ENCODE measurements at regions not wholly inside any gene's neighbourhood (a gene's known extent, or its start where the extent isn't known, plus 50 kb on each side); places are given as distances from the start of the nearest gene placed in this dataset.

DNA sequence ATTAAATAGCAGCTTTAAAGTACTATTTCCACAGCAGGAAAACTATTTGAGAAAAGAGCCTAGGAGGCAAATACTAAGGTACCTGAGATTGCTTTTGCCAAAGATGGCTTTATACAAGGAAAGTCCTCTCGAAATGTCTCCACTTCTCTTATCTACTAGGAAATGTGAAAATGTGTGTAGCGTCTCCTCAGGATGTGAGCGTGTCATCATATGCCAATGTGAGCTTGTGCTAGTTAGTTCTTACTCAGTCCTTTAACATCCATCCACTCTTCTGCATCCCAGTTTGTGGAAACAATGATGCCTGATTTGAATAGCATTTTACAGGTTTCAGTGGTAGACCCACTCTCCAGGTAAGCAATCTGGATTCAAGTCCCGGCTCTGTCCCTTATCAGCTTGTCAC, 421.0 kb downstream of the DYNC2H1 start:
- FAIRE-seq: no peak
- DNase-seq (ENCODE audit: insufficient read length): no peak
- TF ChIP-seq POLR2AphosphoS5 (IDR thresholded peaks at IDR 0.05; ENCODE audit: low read depth, low read length) (no peak), POLR2A (IDR thresholded peaks at IDR 0.05; ENCODE audit: low read depth, low read length) (no peak), TAF1 (IDR thresholded peaks at IDR 0.05; ENCODE audit: borderline replicate concordance, low read depth, low read length) (no peak)

DNA sequence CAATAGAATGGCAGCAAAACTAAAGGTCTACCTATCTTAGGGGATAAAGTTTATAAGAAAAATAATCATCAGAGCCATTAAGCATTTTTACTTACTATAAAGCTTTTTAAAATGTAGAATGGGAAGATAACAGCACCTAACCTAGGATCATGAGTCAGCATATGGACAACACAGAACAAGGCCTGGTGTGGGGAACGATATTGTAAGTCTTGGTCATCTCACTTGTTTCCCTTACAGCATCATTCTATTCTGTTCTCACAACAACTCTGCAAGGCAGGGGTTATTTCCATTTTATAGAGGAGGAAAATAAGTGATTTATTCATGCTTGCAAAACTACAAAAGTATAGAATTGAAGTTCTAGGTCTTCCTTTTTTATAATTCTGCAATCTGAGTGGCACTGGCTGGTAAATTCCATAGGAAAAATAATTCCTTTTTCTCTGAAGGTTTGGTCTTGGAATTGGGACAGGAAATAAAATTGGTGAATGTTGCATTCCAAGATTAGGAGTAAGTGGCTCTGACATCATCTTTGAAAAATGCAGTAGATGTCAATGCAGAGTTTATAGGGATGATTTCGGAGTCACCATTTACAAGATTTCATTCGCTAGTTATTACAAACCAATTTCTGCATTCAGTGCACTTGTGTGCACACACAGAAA, 423.0 kb downstream of the DYNC2H1 start:
- DNase-seq (ENCODE audit: insufficient read length) (no peak), FAIRE-seq (no peak)
- no peak for TF ChIP-seq POLR2AphosphoS5 (IDR thresholded peaks at IDR 0.05; ENCODE audit: low read depth, low read length)
- TF ChIP-seq POLR2A (IDR thresholded peaks at IDR 0.05; ENCODE audit: low read depth, low read length): no peak
- TF ChIP-seq TAF1 (IDR thresholded peaks at IDR 0.05; ENCODE audit: borderline replicate concordance, low read depth, low read length): no peak

DNA sequence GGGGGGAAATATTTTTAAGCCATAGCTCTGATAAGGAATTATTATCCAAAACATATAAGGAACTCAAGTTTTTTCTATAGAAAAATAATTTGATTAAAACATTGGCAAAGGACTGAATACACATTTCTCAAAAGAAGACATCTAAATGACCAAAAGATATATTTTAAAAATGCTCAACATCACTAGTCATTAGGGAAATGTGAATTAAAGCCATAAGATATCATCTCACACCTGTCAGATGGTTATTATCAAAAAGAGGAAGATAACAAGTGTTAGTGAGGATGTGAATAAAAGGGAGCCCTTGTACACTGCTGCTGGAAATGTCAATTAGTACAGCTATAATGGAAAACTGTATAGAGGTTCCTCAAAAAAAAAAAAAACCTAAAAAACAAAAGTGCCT, 425.0 kb downstream of the DYNC2H1 start:
- no peak for FAIRE-seq

DNA sequence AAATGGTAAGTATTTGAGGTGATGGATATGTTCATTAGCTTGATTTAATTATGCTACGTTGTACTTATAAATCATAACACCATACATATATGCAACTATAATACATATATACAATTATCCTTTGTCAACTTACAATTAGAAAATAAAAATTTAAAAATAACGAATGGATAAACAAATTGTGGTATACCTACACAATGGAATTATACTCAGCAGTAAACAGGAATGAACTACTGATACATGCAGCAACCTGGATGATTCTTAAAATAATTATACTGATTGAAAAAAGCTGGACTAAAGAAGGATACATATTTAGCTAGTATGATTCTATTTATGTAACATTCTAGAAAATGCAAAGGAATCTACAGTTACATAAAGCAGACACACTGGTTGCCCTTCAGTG, 425.7 kb downstream of the DYNC2H1 start:
- no peak for DNase-seq (ENCODE audit: insufficient read length)
- no peak for TF ChIP-seq POLR2A (IDR thresholded peaks at IDR 0.05; ENCODE audit: low read depth, low read length)
- no peak for TF ChIP-seq POLR2AphosphoS5 (IDR thresholded peaks at IDR 0.05; ENCODE audit: low read depth, low read length)
- TF ChIP-seq TAF1 (IDR thresholded peaks at IDR 0.05; ENCODE audit: borderline replicate concordance, low read depth, low read length): no peak
- no peak for FAIRE-seq

More for the DNA sequence above, 425.0 kb downstream of the DYNC2H1 start:
- DNase-seq (ENCODE audit: insufficient read length): no peak
- no peak for TF ChIP-seq POLR2AphosphoS5 (IDR thresholded peaks at IDR 0.05; ENCODE audit: low read depth, low read length)
- TF ChIP-seq TAF1 (IDR thresholded peaks at IDR 0.05; ENCODE audit: borderline replicate concordance, low read depth, low read length): no peak
- TF ChIP-seq POLR2A (IDR thresholded peaks at IDR 0.05; ENCODE audit: low read depth, low read length): no peak

DNA sequence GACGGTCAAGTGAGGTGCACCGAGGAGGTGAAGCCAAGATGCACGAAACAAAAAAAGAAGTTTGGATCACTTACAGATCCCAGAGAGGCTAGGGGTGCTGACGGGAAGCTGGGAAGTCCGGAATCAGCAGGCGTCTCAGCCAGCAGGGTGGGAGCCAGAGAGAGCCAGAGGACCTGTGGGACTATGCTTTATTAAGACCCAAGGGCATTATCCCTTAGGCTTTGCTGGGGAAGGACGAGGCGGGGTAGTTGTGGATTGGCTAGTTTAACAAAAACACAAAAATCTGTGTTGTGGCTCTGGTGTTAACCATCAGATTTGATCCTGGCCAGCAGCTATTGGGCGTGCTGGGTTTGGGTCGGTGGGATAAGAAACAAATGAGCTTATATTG, 427.1 kb downstream of the DYNC2H1 start:
- no peak for TF ChIP-seq TAF1 (IDR thresholded peaks at IDR 0.05; ENCODE audit: borderline replicate concordance, low read depth, low read length)
- TF ChIP-seq POLR2A (IDR thresholded peaks at IDR 0.05; ENCODE audit: low read depth, low read length): no peak
- no peak for FAIRE-seq
- no peak for DNase-seq (ENCODE audit: insufficient read length)

DNA sequence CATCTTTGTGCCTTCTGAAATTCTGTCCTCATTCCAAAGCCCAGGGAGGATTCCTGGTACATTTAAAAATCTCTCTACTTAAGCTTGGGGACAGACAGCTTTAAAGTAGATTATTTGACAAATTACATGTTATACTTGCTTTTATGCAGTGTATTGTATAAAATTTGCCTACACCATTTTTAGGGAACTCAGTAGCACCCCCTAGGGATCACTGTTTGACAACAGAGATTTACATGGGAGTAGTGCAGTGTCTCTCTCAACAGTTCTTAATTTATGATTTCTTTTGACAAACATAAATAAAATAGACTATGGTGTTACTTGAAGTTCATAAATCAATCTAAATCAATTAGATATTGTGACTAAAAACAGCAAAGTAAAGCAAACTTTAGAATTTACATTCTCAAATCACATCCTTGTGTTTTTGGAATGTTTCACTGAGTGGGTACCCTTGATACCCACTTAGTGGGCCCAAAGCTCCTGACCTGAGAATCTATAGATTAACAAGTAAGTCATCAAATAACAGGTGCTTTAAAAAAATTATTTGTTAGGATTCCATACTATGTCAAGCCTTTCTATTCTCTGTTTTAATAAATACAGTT, 428.8 kb downstream of the DYNC2H1 start:
- FAIRE-seq: no peak
- TF ChIP-seq POLR2A (IDR thresholded peaks at IDR 0.05; ENCODE audit: low read depth, low read length) (no peak), POLR2AphosphoS5 (IDR thresholded peaks at IDR 0.05; ENCODE audit: low read depth, low read length) (no peak), TAF1 (IDR thresholded peaks at IDR 0.05; ENCODE audit: borderline replicate concordance, low read depth, low read length) (no peak)

DNA sequence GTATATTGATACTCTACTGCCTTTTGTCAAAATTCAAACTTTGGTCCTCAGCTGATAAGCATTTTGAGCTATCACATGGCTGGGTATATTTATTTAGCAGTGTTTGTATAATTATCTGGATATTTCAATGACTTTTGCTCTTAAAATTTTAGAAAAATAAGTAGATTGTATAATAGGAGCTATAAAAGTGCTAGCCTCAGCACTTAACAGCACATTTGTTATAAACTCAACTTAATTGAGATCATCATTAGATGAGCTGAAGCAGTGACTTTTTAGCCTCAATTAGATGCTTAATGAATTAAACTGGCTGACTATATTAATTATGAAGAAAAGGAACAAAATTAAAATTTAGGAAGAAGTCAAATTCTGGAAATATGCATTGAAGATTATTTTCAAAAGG, 429.9 kb downstream of the DYNC2H1 start:
- TF ChIP-seq TAF1 (IDR thresholded peaks at IDR 0.05; ENCODE audit: borderline replicate concordance, low read depth, low read length) (no peak), POLR2A (IDR thresholded peaks at IDR 0.05; ENCODE audit: low read depth, low read length) (no peak), POLR2AphosphoS5 (IDR thresholded peaks at IDR 0.05; ENCODE audit: low read depth, low read length) (no peak)
- no peak for FAIRE-seq
- DNase-seq (ENCODE audit: insufficient read length): no peak

More for the DNA sequence above, 428.8 kb downstream of the DYNC2H1 start:
- no peak for DNase-seq (ENCODE audit: insufficient read length)

DNA sequence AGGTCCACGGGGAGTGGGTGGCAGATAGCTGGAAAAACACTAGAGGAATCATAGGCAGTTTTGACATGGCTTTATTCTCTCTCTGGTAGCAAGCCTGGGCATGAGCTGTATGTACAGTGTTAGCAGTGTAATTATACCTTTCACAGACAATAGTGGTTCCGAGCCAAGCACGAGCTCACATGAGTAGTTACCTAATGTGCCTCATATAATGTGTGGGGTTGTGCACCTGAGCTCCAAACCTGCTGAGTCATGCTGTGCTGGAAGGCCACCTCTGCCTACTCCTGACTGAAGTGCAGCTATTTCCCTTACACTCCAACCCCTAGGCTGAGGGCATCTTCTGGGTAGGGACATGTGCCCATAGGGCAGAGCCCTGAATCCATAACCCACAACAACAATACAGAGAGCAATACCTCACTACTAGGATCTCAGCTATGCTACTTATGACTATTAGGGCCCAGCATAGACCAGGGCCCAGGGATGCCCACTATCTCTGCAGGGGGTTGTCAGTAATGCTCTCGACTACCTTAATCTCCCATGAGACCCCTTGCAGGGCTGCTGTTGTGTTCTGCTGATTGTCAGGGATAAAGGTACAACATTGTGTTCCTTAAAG, 432.1 kb downstream of the DYNC2H1 start:
- TF ChIP-seq POLR2A (IDR thresholded peaks at IDR 0.05; ENCODE audit: low read depth, low read length) (no peak), TAF1 (IDR thresholded peaks at IDR 0.05; ENCODE audit: borderline replicate concordance, low read depth, low read length) (no peak), POLR2AphosphoS5 (IDR thresholded peaks at IDR 0.05; ENCODE audit: low read depth, low read length) (no peak)
- no peak for FAIRE-seq
- DNase-seq (ENCODE audit: insufficient read length): no peak

DNA sequence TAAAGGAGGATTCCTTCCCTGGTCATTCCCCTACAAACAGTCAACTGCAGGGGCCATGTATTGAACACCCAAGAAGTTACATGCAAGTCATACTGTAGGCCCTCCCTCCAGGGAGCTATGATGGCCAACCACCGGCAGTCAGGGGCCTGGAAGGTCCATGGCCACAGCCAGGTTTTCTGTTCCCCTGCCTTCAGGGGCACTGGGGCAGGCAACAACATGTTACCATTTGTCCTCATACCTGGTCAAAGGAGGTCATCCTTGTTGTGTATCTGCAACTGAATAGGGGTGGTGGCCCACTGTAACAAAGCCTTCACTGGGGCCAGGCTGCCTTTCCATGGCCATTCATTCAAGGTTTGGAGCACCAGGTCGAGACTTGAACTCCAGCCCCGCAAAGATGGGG, 433.6 kb downstream of the DYNC2H1 start:
- FAIRE-seq (no peak), DNase-seq (ENCODE audit: insufficient read length) (no peak)
- TF ChIP-seq POLR2A (IDR thresholded peaks at IDR 0.05; ENCODE audit: low read depth, low read length) (no peak), POLR2AphosphoS5 (IDR thresholded peaks at IDR 0.05; ENCODE audit: low read depth, low read length) (no peak), TAF1 (IDR thresholded peaks at IDR 0.05; ENCODE audit: borderline replicate concordance, low read depth, low read length) (no peak)

DNA sequence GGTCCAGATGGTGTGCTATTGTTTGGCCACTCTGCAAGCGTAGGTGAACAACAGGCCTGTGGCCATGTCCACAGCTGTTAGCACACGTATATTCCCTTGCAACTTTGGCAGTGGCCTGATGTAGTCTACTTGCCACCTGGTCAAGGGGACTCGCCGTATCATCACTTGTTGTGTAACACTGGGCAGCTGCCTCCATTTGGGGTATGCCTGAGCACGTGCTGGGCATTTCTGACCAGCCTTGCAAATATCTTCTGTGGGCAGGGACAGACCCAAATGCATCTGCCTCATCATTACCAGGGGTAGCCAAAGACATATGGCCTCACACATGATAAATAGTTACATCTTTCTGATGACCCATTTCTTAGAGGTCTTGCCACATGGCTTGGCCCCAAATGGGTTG, 434.2 kb downstream of the DYNC2H1 start:
- FAIRE-seq (no peak), DNase-seq (ENCODE audit: insufficient read length) (no peak)
- TF ChIP-seq POLR2AphosphoS5 (IDR thresholded peaks at IDR 0.05; ENCODE audit: low read depth, low read length) (no peak), POLR2A (IDR thresholded peaks at IDR 0.05; ENCODE audit: low read depth, low read length) (no peak), TAF1 (IDR thresholded peaks at IDR 0.05; ENCODE audit: borderline replicate concordance, low read depth, low read length) (no peak)

DNA sequence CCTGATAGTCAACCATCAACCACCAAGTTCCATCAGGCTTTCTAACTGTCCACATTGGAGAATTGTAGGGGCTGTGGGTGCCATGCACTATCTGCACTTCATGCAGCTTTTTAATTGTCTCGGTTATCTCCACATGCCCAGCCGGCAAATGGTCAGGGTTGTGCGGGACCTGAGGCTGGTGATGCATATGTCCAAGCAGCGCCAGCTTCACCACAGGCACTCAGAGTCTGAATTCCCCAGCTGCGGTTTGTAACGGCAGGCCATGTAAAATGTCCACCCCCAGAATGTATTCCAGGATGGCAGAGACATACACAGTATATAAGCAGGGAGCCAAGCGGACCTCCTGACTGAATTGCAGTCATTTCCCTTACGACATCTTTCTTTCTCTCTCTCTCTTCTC, 435.6 kb downstream of the DYNC2H1 start:
- no peak for TF ChIP-seq POLR2AphosphoS5 (IDR thresholded peaks at IDR 0.05; ENCODE audit: low read depth, low read length)
- DNase-seq (ENCODE audit: insufficient read length): no peak
- FAIRE-seq: no peak

DNA sequence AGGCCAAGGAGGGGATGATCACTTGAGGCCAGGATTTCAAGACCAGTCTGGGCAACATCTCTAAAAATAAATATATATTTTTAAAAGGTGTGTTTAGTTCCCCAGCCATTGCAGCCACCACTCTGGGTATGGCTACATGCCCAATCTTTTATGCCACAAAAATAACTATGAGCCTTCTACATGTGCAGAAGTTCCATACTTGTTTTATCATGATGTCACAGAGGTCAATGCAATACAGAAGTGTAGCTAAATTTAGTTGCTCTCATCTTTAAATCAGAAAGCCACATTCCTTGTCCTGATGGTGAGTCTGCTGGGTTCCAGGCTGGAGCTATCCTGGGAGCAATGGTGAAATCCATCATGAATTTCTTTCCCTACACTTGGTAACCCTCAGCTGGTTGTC, 436.3 kb downstream of the DYNC2H1 start:
- TF ChIP-seq POLR2A (IDR thresholded peaks at IDR 0.05; ENCODE audit: low read depth, low read length): no peak
- no peak for TF ChIP-seq TAF1 (IDR thresholded peaks at IDR 0.05; ENCODE audit: borderline replicate concordance, low read depth, low read length)
- no peak for TF ChIP-seq POLR2AphosphoS5 (IDR thresholded peaks at IDR 0.05; ENCODE audit: low read depth, low read length)
- DNase-seq (ENCODE audit: insufficient read length) (no peak), FAIRE-seq (no peak)

All from GM12892 (cell line).